Dedifferentiated amniotic fluid mesenchymal stem cell (primary cell): ENCODE measurements at regions not wholly inside any gene's neighbourhood (a gene's known extent, or its start where the extent isn't known, plus 50 kb on each side); places are given as distances from the start of the nearest gene placed in this dataset.
"Not testable (repeated sequence)": the region's sequence is repeated elsewhere in the genome, so short reads cannot be mapped to it uniquely, and the experiment has no call there.

ENCODE experiments used
- DNase-seq: peaks from one replicate; pipeline ENCODE4 v3.0.0-alpha.2; 2016; ENCODE audit errors: extremely low spot score

DNA sequence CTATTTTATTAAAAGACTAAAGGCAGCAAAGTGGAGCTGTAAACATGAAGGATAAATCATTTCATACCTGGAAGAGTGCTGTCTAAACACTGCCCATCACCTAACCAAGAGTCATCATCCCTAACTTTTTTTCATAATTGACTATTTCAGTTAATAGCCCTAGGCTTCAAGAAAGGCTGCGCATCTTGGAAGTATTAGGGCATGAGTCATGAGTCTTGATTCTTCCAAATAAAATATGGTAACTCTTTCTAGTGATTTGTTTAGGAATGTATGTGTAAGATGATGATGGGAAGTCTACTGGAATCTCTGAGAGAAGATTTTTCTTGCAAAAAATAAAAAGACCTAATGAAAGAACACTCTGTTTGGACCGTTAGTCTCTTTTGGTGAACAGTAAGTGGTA is 207.7 kb upstream of the AHR start:
- peak; percentile 80 for DNase-seq

DNA sequence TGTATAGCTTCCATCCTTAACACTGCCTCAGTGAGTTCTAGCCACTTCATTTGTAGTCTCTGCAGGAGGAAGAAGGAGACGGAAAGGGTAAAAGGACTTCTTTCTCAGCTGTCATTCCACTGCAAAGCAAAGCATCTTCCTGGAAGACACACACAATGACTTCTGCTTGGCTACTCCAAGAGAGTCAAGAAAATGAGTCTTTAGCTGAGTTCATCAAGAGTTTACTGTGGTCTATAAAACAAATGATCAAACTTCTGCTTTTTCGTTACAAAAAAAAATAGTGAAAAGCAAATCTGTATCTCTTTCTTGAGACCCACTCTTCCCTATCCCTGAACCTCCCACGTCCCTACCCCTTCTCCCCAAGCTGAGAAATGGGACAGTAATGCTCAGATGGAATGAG is 205.0 kb upstream of the AHR start:
- DNase-seq, result no peak

DNA sequence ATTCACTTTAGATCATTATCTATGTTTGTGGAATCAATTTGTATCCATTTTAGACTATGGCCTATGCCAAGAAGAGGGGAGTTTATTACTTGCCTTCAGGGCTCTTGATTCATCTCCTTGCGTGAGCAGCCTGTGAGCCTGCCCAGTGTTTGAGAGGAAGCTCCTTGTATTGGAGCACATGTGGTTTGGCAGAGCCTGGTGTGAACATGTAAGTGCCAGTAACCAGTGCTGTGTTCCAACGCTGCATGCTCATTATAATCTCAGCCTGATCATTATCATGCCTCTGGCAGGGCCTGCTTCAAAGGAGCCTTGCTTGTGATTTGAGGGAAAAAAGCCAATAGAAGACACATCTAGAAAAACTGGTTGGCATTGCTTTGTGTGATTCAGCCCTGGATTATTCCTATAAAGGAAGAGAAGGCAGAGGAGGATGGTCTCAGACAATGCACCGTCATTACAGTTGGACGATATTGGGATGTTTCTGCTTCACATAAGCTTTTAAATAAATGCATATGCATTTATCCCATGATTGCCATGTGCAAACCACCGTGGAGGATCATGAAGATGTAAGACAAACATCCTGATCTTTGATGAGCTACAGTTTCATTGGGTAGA is 203.4 kb upstream of the AHR start:
- DNase-seq, result peak; percentile 76

DNA sequence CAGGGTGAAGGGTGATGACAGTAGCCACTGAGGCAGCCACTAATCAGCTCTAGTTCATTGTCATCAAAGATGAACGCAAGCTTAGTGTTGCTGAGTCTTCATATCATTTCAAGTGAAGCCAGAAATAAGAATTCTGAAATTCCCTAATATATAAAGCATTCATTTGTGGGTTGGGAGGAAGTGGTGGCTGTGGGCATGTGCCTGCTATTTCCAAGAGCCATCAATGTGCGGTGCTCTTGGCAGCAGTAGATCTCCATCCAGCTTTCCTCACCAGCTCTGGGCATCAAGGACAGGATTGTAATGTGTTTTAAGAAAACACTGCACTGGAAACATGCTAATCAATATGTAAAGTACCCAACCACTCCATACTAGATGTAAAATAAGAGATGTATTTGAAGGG is 202.5 kb upstream of the AHR start:
- no peak for DNase-seq

DNA sequence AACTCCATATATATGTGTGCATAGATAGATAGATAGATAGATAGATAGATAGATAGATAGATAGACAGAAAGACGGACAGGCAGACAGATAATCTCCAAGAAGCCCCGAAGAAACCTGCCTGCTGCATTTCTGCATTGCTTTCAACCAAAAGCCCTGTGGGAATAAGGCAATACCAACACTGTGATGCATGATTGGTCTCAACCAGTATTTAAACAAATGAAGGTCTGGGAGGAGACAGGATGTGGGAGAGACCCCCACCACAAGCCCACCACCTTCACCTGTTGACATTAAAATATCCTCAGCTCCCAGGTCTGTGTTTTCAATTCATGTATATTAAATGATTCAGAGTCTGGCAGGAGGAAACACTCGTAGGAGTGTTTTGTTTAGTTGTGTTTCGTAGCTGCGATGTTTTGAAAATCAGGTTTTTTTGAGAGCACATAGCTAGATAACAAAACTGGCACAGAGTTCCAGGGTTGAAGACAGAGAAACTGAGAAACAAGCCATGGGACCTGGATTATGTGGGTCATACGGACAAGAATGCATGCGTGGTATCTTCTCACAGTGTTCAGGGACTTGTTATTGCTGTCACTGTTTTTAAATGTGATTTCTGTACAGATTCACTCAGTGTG is 200.7 kb upstream of the AHR start:
- DNase-seq, result no peak

DNA sequence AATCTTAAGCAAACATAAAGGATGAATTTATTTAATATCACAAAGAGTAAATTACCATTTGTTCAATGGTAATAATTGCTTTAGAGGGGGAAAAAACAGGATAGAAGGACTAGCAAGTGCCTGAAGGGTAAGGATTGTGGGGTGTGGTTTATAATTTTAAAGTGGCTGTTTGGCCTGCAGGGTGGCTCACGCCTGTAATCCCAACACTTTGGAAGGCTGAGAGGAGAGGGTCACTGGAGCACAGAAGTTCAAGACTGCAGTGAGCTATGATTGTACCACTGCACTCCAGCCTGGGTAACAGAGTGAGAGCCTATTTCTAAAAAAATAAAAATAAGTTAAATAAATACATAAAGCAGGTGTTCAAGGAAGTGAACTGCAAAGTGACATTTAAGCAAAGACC is 199.9 kb upstream of the AHR start:
- DNase-seq, result no peak

DNA sequence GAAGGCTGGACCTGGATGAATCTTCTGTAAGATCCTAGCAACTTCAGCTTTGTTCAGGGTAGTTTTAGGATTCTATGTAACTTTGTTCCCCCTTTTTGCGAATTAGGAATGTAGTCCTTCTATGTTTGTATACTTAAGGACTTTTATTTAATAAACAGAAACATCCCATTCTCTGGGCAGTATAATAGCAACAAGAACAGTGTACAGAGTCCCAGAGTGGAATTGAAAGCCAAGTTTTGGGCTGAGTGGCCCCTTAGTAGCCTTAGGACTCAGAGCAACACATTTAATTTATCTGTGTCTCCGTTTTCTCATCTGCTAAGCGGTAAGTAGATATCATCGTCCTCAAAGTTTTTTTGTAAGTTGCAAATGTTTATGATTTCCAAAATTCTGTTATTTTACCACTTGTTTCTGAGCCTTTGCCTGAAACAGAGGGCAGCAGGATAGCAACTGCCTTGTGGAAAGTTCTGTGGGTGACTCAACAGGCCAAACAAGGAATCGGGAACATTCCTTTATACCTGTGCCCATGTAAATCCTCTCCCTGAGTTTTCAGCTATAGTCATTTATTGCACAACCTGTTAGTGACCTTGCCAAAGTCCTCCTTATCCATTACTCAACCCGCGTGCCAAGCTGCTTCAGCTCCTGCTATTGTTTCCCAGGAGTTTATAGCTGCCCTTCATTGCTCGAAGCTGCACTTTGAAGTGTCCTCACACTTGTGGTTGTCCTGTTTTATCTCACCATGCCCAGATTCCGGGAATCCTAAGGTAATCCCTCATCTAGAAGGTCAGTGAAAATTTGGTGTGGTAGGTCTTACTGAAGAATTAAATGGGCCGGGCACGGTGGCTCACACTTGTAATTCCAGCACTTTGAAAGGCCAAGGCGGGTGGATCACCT is 199.1 kb upstream of the AHR start:
- no peak for DNase-seq

DNA sequence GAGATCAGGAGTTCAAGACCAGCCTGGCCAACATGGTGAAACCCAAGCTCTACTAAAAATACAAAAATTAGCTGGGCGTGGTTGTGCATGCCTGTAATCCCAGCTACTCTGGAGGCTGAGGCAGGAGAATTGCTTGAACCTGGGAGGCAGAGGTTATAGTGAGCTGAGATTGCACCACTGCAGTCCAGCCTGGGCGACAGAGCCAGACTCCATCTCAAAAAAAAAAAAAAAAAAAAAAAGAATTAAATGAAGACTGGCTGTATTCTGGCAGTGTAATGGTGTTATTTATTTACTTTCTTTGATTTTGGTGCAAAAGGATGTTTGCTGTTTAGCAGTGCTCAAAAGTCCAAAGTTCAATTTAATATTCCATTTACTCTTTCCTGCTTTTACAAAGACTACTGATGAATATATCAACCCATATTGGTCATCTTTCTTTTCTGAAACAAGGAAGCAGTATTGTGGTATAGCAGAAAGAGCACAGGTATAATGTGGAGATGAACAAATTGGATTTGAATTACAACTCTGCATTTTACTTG is 198.4 kb upstream of the AHR start:
- not testable (repeated sequence) for DNase-seq

DNA sequence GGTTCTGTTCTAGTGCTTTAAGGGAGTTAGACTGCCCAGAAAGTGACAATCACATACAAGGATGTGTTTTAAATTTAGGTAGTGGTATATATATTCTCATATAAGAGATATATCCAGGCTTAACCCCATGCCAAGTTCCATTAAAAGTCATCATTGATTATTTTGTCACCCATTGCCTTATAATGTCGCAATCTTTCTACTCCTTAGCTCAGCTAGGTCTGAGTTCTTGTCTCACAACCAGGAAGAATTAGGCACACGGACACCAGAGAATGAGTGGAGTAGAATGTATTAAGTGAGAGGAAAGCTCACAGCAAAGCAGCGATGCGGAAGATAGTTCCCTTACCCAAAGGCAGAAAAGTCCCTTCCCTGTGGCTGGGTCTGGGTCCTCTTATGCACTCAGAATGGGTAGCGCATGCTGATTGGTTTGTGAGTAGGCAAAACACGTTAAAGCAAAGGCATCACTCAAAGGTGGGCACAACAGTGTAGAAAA is 197.2 kb upstream of the AHR start:
- no peak for DNase-seq

DNA sequence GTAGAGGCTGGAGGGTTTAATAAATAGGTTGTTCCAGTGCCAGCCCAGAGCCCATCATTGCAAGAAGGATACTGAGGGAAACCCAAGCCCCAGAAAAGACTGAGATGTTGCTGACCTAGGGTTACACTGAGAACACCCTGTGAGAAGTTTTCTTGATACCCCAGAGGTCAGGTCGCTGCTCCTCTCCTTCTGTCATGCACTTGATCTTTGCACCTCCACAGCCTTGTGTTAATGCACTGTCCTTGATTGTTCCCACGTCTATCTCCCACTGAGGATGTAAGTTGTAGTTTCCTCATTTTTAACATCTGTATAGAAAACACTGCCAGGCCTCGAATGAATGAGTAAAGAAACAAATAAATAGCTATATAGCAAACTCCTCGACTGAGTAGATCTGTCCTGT is 195.3 kb upstream of the AHR start:
- no peak for DNase-seq

DNA sequence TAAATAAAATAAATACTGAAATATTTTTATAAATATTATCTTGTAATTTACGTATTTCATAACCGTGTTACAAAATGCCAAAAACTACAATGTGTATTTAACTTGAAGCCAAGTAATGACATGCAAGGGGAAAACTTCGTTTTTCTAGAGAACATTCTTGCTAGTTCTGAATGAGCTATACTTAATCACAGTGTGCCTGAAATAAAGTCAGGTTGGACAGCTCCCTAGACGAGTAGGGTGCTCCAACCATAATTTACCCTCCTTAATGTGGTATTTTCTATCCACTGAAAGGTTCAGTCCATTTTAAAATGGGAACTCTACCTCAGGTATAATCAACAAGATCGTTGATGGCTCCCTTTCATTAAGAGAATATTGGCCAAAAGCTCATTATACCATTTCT is 194.5 kb upstream of the AHR start:
- no peak for DNase-seq

DNA sequence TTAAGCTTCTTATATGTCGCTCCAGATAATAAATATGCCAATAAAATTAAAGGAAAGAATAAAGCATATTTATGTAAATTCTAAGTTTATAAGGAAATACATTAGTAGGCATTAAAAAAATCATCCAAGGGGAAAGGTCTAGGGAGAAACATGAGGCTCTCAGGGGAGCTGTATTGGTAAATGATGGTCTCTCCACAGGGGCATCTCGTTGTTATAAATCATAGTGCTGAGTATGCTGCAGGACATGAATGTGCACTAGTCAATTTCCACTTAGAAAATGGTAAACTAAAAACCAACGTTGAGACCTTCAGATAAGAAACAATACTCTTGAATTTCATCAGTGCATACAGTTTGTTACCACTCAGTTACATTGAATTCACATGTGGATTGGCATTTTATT is 194.0 kb upstream of the AHR start:
- no peak for DNase-seq

DNA sequence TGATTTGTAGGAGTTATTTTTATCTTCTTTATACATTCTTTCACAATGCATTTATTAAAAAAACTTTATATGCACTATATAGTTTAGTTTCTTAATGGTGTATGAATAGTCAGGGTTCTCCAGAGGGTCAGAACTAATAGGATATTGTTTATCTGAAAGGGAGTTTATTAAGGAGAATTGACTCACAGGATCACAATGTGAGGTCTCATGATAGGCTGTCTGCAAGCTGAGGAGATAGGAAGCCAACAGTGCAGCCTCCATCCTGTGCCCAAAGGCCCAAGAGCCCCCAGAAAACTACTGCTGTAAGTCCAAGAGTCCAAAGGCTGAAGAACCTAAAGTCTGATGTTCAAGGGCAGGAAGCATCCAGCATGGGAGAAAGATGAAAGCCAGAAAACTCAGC is 192.8 kb upstream of the AHR start:
- DNase-seq, result no peak

DNA sequence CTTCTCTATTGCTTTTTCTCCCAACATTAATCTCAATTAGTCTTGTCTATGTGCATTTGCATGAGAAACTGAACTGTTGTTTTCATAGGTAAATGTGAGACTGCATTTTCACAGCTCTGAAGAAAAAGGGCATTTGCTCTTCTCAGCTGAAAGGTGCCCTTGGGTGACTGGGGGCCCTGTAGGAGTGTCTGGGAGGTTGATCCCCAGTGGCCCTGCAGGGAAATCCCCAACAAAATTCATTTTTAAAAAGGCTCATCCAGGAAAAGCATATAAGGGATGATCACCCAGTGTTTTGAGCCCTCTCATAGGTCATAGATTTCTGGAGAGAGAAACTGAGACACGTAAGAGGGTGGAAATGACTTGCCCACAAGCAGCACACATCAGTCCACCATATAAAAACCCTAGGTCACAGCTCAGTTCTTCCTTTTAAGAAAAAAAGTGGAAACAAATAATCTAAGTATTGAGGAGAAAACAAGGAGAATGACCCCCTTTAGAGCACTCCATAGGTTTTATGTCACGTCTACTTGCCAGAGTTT is 190.3 kb upstream of the AHR start:
- no peak for DNase-seq

DNA sequence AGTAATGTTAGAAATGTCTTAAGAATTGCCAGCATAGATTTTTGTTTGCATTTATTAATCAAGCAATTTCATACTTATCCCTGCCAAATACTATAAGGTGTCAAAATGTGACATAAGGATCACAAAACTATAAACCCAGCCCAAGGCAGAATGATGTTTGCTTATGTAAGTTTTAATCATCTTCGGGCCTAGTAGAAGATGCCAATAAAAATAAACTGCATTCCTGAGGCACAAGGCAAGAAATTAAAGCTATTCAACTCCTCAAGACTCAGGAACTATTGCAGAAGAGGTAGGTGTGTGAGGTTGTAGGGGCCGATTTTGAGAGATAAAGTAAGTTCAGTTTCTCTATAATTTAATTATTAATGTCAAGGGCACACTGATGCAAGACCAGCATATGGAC is 189.4 kb upstream of the AHR start:
- DNase-seq, result peak; percentile 61

DNA sequence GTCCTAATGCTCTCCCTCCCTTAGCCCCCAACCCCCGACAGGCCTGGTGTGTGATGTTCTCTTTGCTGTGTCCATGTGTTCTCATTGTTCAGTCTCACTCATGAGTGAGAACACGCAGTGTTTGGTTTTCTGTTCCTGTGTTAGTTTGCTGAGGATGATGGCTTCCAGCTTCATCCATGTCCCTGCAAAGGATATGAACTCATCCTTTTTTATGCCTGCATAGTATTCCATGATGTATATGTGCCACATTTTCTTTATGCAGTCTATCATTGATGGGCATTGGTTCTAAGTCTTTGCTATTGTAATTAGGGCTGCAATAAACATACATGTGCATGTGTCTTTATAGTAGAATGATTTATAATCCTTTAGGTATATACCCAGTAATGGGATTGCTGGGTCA is 184.7 kb upstream of the AHR start:
- DNase-seq, result not testable (repeated sequence)

DNA sequence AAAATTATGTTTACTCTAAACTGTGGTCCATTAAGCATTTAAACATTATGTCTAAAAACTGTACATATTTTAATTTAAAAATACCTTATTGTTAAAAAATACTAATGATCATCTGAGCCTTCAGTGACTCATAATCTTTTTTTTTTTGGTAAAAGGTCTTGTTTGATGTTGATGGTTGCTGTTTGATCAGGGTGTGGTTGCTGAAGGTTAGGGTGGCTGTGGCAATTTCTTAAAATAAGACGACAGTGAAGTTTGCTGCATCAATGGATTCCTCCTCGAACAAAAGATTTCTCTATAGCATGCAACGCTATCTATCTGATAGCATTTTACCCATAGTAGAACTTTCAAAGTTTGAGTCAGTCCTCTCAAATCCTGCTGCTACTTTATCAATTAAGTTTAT is 180.0 kb upstream of the AHR start:
- DNase-seq, result no peak

DNA sequence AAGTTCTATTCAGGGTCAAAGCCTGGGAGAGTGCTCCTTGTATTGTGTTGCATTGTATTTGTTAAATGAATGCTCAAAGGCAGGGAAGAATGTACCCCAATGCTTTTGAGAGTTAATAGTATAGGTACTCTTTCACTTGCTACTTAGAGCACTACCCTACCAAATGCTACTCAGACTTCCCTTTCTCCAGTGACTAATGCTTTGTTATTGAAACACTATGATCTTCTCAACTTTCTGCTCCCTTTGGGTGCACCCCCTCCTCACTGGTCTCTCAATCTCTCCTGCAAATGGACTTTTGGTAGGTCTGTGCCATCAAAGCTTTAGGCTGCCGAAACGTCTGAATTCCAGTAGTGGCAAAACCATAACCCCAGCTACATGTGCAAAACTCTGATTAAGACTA is 177.7 kb upstream of the AHR start:
- DNase-seq, result no peak

DNA sequence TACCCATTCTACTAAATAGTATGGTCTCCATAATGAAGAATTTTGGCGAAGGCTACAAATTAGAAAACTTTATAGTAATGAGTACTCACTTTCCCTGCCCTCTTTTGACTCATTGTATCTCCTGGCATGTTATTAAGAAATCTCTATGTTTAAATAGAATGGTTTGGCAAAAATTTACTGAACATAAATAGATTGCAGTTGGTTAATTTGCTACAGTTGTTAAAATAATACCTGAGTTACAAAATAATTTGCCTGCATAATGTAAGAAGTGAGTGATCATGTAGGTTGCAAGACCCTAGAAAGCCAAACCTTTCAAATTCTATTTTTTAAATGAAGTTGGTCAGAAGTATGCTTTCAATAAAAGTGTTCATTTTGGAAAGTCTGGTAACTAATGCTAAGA is 176.8 kb upstream of the AHR start:
- peak; percentile 17 for DNase-seq

DNA sequence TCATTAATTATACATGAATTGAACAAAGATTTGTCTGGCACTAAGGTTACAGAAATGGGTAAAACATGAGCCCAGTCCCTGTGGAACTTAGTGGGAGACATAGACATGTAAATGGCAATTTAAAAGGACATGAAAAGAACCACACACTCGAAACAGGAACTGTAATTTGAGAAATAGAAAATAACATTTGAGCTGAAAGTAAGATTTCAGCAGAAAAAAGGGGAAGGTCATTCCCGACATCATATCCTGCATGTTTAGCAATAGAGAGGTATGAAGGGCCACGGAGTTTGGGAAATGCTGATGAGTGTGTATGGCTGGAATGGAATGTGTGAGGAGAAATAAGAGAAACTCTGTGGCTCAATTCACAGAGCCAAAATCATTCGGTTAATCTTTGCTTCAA is 175.4 kb upstream of the AHR start:
- DNase-seq, result peak; percentile 89

DNA sequence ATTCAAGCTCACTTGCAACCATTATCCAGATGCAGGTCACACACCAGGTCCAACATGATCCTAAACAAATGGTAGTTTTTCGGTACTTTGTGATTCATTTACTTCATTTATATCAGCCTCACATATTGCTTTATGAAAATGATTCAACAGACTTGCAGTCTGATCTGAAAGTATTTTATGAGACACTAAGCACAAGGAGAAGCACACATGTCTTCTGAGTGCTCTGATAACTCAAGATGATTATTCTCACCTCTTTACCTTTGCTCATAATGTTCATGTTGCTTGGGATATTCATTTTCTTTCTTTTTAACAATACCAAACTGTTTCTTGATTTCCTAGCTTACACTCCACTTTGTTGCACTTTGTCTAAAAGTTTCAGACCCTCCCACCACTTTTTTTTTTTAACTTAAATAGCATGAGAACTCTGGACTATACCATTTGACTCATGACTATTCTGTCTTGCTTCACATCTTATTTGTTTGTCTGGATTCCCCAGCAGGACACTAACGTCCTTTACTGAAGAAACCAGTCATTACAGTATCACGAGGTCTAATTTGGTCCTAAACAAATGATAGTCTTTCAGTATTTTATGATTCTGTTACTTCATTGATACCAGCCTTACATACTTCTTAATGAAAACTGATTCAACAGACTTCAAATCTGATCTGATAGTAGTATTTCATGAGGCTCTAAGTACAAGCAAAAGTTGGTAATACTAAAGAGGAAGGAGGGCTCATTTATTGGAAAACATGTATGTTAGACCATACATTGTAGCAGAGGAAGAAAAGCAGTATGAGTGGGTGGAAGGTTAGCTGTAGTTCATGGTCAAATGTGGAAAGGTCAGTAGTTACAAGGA is 171.8 kb upstream of the AHR start:
- DNase-seq, result no peak
